ENCODE measurements at regions not wholly inside any gene's neighbourhood (a gene's known extent, or its start where the extent isn't known, plus 50 kb on each side); places are given as distances from the start of the nearest gene placed in this dataset.

- H3K9me3 Mint-ChIP-seq, result peaks cover 7% of the 10 kb centered on the region
- no peak for DNase-seq
- H3K4me1 Mint-ChIP-seq, result peaks cover 23% of the 10 kb centered on the region
- H3K4me3 Mint-ChIP-seq, result no peak overlapping the region
- no peak overlapping the region for H3K27ac Mint-ChIP-seq
- H3K36me3 Mint-ChIP-seq (ENCODE audit: low read depth), result no peaks in the 10 kb centered on the region
- intact Hi-C loops (cut with micrococcal nuclease), result loop anchor here (10.0 kb wide), 4 partner anchors 130 to 1860 kb away; no protein-coding TSS in a partner anchor
- H3K27me3 Mint-ChIP-seq, result peaks cover 6% of the 10 kb centered on the region
Observed at GRCh38 chr6:22064558-22064957, 232.3 kb downstream of the PRL start.

DNA sequence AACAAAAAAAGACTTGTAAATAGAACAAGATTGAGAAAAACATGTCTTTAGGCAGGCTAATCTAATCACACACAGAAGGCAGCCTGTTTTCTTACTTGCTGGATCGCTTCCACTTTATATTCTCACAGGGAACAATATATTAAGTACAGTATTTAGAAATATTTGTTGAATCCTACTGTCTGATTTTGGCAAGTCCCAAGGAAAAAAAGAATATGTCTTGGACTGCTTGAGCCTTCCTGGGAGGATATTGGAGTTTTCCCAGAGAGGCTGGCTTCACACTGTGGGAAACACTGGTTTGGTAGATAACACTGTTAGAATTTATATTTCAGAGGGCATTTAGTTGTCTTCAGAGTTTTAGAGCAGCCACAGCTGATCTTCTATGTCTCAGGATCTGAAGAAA, 229.7 kb downstream of the PRL start:
- intact Hi-C loops (cut with micrococcal nuclease), result loop anchor here (10.0 kb wide), 4 partner anchors 132 to 1862 kb away; no protein-coding TSS in a partner anchor
- no peaks in the 10 kb centered on the region for H3K36me3 Mint-ChIP-seq (ENCODE audit: low read depth)

GRCh38 chr6:22067671-22068070, 229.2 kb downstream of the PRL start:
- H3K36me3 Mint-ChIP-seq (ENCODE audit: low read depth), result no peaks in the 10 kb centered on the region
- intact Hi-C loops (cut with micrococcal nuclease), result loop anchor here (1.0 to 10.0 kb wide), 6 partner anchors 35 to 1863 kb away; no protein-coding TSS in a partner anchor
- H3K27ac Mint-ChIP-seq, result no peak overlapping the region
- H3K27me3 Mint-ChIP-seq, result peaks cover 2% of the 10 kb centered on the region
- H3K4me3 Mint-ChIP-seq, result no peak overlapping the region
- no peak for DNase-seq
- H3K9me3 Mint-ChIP-seq, result peaks cover 7% of the 10 kb centered on the region
- peaks cover 18% of the 10 kb centered on the region for H3K4me1 Mint-ChIP-seq

More for the DNA sequence above, 229.7 kb downstream of the PRL start:
- peaks cover 2% of the 10 kb centered on the region for H3K27me3 Mint-ChIP-seq
- peaks cover 7% of the 10 kb centered on the region for H3K9me3 Mint-ChIP-seq
- H3K4me3 Mint-ChIP-seq, result no peak overlapping the region
- no peak for DNase-seq
- no peak overlapping the region for H3K27ac Mint-ChIP-seq
- peaks cover 20% of the 10 kb centered on the region for H3K4me1 Mint-ChIP-seq

DNA sequence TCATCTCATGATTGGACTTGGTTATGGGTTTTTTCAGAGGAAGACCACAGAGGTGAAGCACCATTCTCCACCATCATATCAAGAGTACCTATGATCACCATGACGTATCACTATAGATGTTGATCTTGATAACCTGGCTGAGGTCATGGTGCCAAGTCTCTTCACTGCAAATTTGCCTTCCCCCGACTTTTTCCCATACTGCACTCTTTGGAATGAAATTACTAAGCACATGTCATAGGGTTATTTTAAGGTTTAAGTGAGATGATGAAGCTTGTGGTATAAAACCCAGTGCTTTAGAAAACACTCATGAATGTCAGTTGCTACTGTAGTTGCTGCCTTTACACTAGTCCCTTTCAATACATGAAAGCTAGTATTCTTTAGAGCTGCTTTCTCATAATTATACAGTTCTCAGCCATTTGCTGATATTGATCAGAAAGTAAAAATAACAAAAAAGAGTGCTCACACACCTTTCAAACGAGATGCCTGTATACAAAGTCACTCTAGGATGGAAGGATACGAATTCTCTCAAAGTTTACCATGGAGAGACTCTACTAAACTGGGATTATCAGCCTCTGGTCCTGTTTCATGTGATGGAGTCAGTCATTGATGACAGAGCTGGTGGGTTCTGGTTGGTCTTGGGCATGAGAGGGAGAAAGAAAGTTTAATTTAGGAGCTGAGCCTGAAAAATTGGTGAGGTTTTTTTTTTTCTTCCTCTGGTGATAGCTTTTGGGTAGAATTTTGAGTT, 228.1 kb downstream of the PRL start:
- intact Hi-C loops (cut with micrococcal nuclease), result loop anchor here (1.0 to 10.0 kb wide), 6 partner anchors 34 to 1864 kb away; no protein-coding TSS in a partner anchor
- Mint-ChIP-seq H3K27ac (peak overlapping the region; percentile 44), H3K27me3 (peaks cover 2% of the 10 kb centered on the region), H3K4me1 (peaks cover 10% of the 10 kb centered on the region), H3K36me3 (ENCODE audit: low read depth) (no peaks in the 10 kb centered on the region), H3K9me3 (peaks cover 7% of the 10 kb centered on the region), H3K4me3 (no peak overlapping the region)
- DNase-seq, result no peak

- H3K4me3 Mint-ChIP-seq, result no peak overlapping the region
- peaks cover 2% of the 10 kb centered on the region for H3K27me3 Mint-ChIP-seq
- peak overlapping the region; percentile 44 for H3K27ac Mint-ChIP-seq
- DNase-seq, result no peak
- intact Hi-C loops (cut with micrococcal nuclease), result loop anchor here (2.0 to 10.0 kb wide), 5 partner anchors 33 to 1865 kb away; no protein-coding TSS in a partner anchor
- H3K36me3 Mint-ChIP-seq (ENCODE audit: low read depth), result no peaks in the 10 kb centered on the region
- peaks cover 10% of the 10 kb centered on the region for H3K4me1 Mint-ChIP-seq
- peaks cover 13% of the 10 kb centered on the region for H3K9me3 Mint-ChIP-seq
Observed at GRCh38 chr6:22069306-22069800, 227.5 kb downstream of the PRL start.

- intact Hi-C loops (cut with micrococcal nuclease), result no loop called here
- H3K27me3 Mint-ChIP-seq, result peaks cover 2% of the 10 kb centered on the region
- no peak for DNase-seq
- no peaks in the 10 kb centered on the region for H3K36me3 Mint-ChIP-seq (ENCODE audit: low read depth)
- H3K4me1 Mint-ChIP-seq, result peaks cover 10% of the 10 kb centered on the region
- no peak overlapping the region for H3K27ac Mint-ChIP-seq
- no peak overlapping the region for H3K4me3 Mint-ChIP-seq
- H3K9me3 Mint-ChIP-seq, result peaks cover 17% of the 10 kb centered on the region
Observed at GRCh38 chr6:22071270-22072041, 225.4 kb downstream of the PRL start.

- intact Hi-C loops (cut with micrococcal nuclease), result no loop called here
- Mint-ChIP-seq H3K9me3 (peaks cover 12% of the 10 kb centered on the region), H3K4me1 (peaks cover 10% of the 10 kb centered on the region), H3K27me3 (peaks cover 2% of the 10 kb centered on the region), H3K4me3 (no peak overlapping the region), H3K36me3 (ENCODE audit: low read depth) (no peaks in the 10 kb centered on the region), H3K27ac (no peak overlapping the region)
- DNase-seq, result no peak
Observed at GRCh38 chr6:22072949-22073348, 223.9 kb downstream of the PRL start.

- Mint-ChIP-seq H3K9me3 (peaks cover 9% of the 10 kb centered on the region), H3K27me3 (no peaks in the 10 kb centered on the region), H3K4me3 (no peak overlapping the region), H3K36me3 (ENCODE audit: low read depth) (no peaks in the 10 kb centered on the region), H3K27ac (no peak overlapping the region), H3K4me1 (peaks cover 6% of the 10 kb centered on the region)
- intact Hi-C loops (cut with micrococcal nuclease), result no loop called here
- no peak for DNase-seq
Observed at GRCh38 chr6:22073516-22074198, 223.2 kb downstream of the PRL start.

- Mint-ChIP-seq H3K4me3 (no peak overlapping the region), H3K27ac (no peak overlapping the region), H3K27me3 (peaks cover 3% of the 10 kb centered on the region), H3K4me1 (no peaks in the 10 kb centered on the region), H3K9me3 (peaks cover 9% of the 10 kb centered on the region), H3K36me3 (ENCODE audit: low read depth) (no peaks in the 10 kb centered on the region)
- no peak for DNase-seq
- intact Hi-C loops (cut with micrococcal nuclease), result no loop called here
Observed at GRCh38 chr6:22078288-22078687, 218.5 kb downstream of the PRL start.

GRCh38 chr6:22078802-22079545, 217.9 kb downstream of the PRL start:
- Mint-ChIP-seq H3K27me3 (peaks cover 3% of the 10 kb centered on the region), H3K27ac (no peak overlapping the region), H3K9me3 (peaks cover 8% of the 10 kb centered on the region), H3K4me1 (no peaks in the 10 kb centered on the region), H3K4me3 (no peak overlapping the region), H3K36me3 (ENCODE audit: low read depth) (no peaks in the 10 kb centered on the region)
- DNase-seq, result no peak
- intact Hi-C loops (cut with micrococcal nuclease), result no loop called here

DNA sequence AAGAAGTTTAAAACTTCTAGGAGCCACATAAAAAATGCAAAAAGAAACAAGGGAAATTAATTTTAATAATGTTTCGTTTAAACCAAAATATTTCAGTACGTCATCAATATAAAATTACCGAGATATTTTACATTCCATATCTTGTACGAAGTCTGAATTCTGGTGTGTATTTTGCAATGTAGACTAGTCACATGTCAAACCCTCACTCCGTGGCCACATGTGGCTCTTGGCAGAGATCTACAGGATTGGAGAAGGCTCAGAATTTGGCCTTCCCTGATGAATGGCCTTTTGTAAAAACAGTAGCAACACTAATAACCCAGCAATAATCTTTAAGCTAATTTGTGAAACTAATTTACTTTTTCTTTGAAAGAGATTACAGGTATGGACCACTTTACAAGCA, 217.1 kb downstream of the PRL start:
- no peaks in the 10 kb centered on the region for H3K36me3 Mint-ChIP-seq (ENCODE audit: low read depth)
- no peaks in the 10 kb centered on the region for H3K9me3 Mint-ChIP-seq
- H3K4me1 Mint-ChIP-seq, result no peaks in the 10 kb centered on the region
- no peak for DNase-seq
- H3K27me3 Mint-ChIP-seq, result peaks cover 3% of the 10 kb centered on the region
- H3K27ac Mint-ChIP-seq, result no peak overlapping the region
- H3K4me3 Mint-ChIP-seq, result no peak overlapping the region
- intact Hi-C loops (cut with micrococcal nuclease), result no loop called here

- intact Hi-C loops (cut with micrococcal nuclease), result no loop called here
- no peak overlapping the region for H3K27ac Mint-ChIP-seq
- H3K9me3 Mint-ChIP-seq, result no peaks in the 10 kb centered on the region
- DNase-seq, result no peak
- no peaks in the 10 kb centered on the region for H3K36me3 Mint-ChIP-seq (ENCODE audit: low read depth)
- peaks cover 3% of the 10 kb centered on the region for H3K27me3 Mint-ChIP-seq
- H3K4me1 Mint-ChIP-seq, result no peaks in the 10 kb centered on the region
- no peak overlapping the region for H3K4me3 Mint-ChIP-seq
Observed at GRCh38 chr6:22081709-22082108, 215.1 kb downstream of the PRL start.

- H3K9me3 Mint-ChIP-seq, result no peaks in the 10 kb centered on the region
- H3K4me3 Mint-ChIP-seq, result no peak overlapping the region
- peaks cover 3% of the 10 kb centered on the region for H3K27me3 Mint-ChIP-seq
- no peaks in the 10 kb centered on the region for H3K36me3 Mint-ChIP-seq (ENCODE audit: low read depth)
- no peak overlapping the region for H3K27ac Mint-ChIP-seq
- intact Hi-C loops (cut with micrococcal nuclease), result no loop called here
- DNase-seq, result no peak
- no peaks in the 10 kb centered on the region for H3K4me1 Mint-ChIP-seq
Observed at GRCh38 chr6:22082218-22082617, 214.6 kb downstream of the PRL start.
